ENCODE measurements at regions not wholly inside any gene's neighbourhood (a gene's known extent, or its start where the extent isn't known, plus 50 kb on each side); places are given as distances from the start of the nearest gene placed in this dataset.

DNA sequence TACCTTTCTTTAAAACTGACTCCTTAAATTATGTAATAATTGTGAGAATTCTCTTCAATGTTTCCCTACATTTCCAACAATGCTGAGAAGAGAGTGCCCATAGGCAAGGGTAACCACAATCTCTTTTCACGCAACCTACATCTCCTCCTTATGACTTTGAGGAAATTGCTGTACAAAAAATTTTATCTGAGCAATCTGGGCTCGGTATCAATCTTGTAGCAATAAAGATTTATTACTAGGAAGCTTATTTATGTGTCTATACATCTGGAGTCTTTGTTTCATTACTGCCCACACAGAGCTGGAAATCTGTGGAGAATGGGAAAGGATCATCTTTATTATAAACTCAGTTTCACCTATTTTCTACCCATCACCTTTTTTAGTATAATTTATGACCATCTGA lies 913.8 kb upstream of the SORCS1 start:
- TF ChIP-seq, protein P1, sequence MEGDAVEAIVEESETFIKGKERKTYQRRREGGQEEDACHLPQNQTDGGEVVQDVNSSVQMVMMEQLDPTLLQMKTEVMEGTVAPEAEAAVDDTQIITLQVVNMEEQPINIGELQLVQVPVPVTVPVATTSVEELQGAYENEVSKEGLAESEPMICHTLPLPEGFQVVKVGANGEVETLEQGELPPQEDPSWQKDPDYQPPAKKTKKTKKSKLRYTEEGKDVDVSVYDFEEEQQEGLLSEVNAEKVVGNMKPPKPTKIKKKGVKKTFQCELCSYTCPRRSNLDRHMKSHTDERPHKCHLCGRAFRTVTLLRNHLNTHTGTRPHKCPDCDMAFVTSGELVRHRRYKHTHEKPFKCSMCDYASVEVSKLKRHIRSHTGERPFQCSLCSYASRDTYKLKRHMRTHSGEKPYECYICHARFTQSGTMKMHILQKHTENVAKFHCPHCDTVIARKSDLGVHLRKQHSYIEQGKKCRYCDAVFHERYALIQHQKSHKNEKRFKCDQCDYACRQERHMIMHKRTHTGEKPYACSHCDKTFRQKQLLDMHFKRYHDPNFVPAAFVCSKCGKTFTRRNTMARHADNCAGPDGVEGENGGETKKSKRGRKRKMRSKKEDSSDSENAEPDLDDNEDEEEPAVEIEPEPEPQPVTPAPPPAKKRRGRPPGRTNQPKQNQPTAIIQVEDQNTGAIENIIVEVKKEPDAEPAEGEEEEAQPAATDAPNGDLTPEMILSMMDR (conservative IDR thresholded peaks at IDR 0.05; ENCODE audit: low read depth, low read length): no peak
- no peak for TF ChIP-seq EZH2phosphoT487 (IDR thresholded peaks at IDR 0.05; ENCODE audit: borderline replicate concordance, low read length)
- no peak for TF ChIP-seq EZH2 (IDR thresholded peaks at IDR 0.05; ENCODE audit: low read length, unreplicated experiment)
